ENCODE measurements at regions not wholly inside any gene's neighbourhood (a gene's known extent, or its start where the extent isn't known, plus 50 kb on each side); places are given as distances from the start of the nearest gene placed in this dataset.

- no peak overlapping the region for H3K27ac ChIP-seq
- no peaks in the 10 kb centered on the region for H3K4me1 ChIP-seq (replicated peaks)
- H3K4me3 ChIP-seq, result no peak overlapping the region
- no peak for DNase-seq (ENCODE audit: low spot score)
- intact Hi-C loops (cut with DNase I), result no loop called here
- H3K36me3 ChIP-seq, result no peaks in the 10 kb centered on the region
- 92% methylated on average over 6 of the region's 6 CpGs for WGBS
- H3K27me3 ChIP-seq (replicated peaks; ENCODE audit: insufficient read depth), result no peaks in the 10 kb centered on the region
- H3K9me3 ChIP-seq, result no peaks in the 10 kb centered on the region
- TF ChIP-seq POLR2AphosphoS5 (IDR thresholded peaks at IDR 0.05) (no peak), POLR2A (IDR thresholded peaks at IDR 0.05) (no peak), CTCF (IDR thresholded peaks at IDR 0.05) (no peak)
These were observed 340.5 kb upstream of the KYNU start for GRCh38 chr2:142536966-142537365.

GRCh38 chr2:142536492-142536891, 341.0 kb upstream of the KYNU start:
- Histone ChIP-seq H3K36me3 (no peaks in the 10 kb centered on the region), H3K4me3 (no peak overlapping the region), H3K27me3 (replicated peaks; ENCODE audit: insufficient read depth) (no peaks in the 10 kb centered on the region), H3K9me3 (no peaks in the 10 kb centered on the region), H3K27ac (no peak overlapping the region), H3K4me1 (replicated peaks) (no peaks in the 10 kb centered on the region)
- TF ChIP-seq POLR2AphosphoS5 (IDR thresholded peaks at IDR 0.05) (no peak), POLR2A (IDR thresholded peaks at IDR 0.05) (no peak), CTCF (IDR thresholded peaks at IDR 0.05) (no peak)
- intact Hi-C loops (cut with DNase I), result no loop called here
- WGBS, result 85% methylated on average over 6 of the region's 6 CpGs
- no peak for DNase-seq (ENCODE audit: low spot score)

- Histone ChIP-seq H3K4me1 (replicated peaks) (no peaks in the 10 kb centered on the region), H3K36me3 (no peaks in the 10 kb centered on the region), H3K27ac (no peak overlapping the region), H3K4me3 (no peak overlapping the region), H3K9me3 (no peaks in the 10 kb centered on the region), H3K27me3 (replicated peaks; ENCODE audit: insufficient read depth) (no peaks in the 10 kb centered on the region)
- no peak for DNase-seq (ENCODE audit: low spot score)
- intact Hi-C loops (cut with DNase I), result no loop called here
- no peak for TF ChIP-seq POLR2A (IDR thresholded peaks at IDR 0.05)
- no peak for TF ChIP-seq POLR2AphosphoS5 (IDR thresholded peaks at IDR 0.05)
- no peak for TF ChIP-seq CTCF (IDR thresholded peaks at IDR 0.05)
These were observed 342.2 kb upstream of the KYNU start for GRCh38 chr2:142535311-142535710.

DNA sequence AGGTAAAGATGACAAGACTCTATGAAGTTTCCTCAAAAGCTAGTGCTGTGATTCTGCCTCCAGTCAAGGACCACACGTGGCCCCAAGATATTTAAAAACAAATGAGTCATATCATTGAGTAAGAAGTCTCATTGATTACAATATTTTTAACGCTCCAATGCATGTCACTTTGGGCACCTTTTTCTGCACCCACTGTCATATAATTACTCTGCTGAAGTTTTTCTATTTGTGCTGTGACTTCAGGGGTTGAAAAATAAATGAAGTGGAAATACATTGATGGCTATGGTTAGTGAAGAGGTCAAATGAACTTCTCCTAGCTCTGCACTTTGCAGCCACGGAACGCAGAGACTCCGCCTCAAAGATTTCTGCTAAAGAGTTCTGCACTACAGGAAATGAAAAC, 344.3 kb upstream of the KYNU start:
- Histone ChIP-seq H3K4me1 (replicated peaks) (no peaks in the 10 kb centered on the region), H3K9me3 (no peaks in the 10 kb centered on the region)
- TF ChIP-seq POLR2A (IDR thresholded peaks at IDR 0.05) (no peak), POLR2AphosphoS5 (IDR thresholded peaks at IDR 0.05) (no peak), CTCF (IDR thresholded peaks at IDR 0.05) (no peak)

GRCh38 chr2:142531377-142531776, 346.1 kb upstream of the KYNU start:
- no peaks in the 10 kb centered on the region for H3K4me1 ChIP-seq (replicated peaks)
- 13% methylated on average over 4 of the region's 4 CpGs for WGBS
- TF ChIP-seq POLR2A (IDR thresholded peaks at IDR 0.05), result no peak
- TF ChIP-seq CTCF (IDR thresholded peaks at IDR 0.05), result no peak
- no peak for TF ChIP-seq POLR2AphosphoS5 (IDR thresholded peaks at IDR 0.05)
- no peak overlapping the region for H3K4me3 ChIP-seq
- H3K9me3 ChIP-seq, result no peaks in the 10 kb centered on the region
- intact Hi-C loops (cut with DNase I), result no loop called here
- no peaks in the 10 kb centered on the region for H3K27me3 ChIP-seq (replicated peaks; ENCODE audit: insufficient read depth)
- no peak for DNase-seq (ENCODE audit: low spot score)
- H3K36me3 ChIP-seq, result no peaks in the 10 kb centered on the region
- no peak overlapping the region for H3K27ac ChIP-seq

More for the DNA sequence above, 344.3 kb upstream of the KYNU start:
- no peak for DNase-seq (ENCODE audit: low spot score)
- Histone ChIP-seq H3K27me3 (replicated peaks; ENCODE audit: insufficient read depth) (no peaks in the 10 kb centered on the region), H3K27ac (no peak overlapping the region), H3K4me3 (no peak overlapping the region), H3K36me3 (no peaks in the 10 kb centered on the region)
- intact Hi-C loops (cut with DNase I), result no loop called here
- WGBS, result 81% methylated on average over 5 of the region's 5 CpGs
